Fibroblast of skin of left biceps (primary cell): ENCODE measurements at regions not wholly inside any gene's neighbourhood (a gene's known extent, or its start where the extent isn't known, plus 50 kb on each side); places are given as distances from the start of the nearest gene placed in this dataset.

Experiments used
- DNase-seq, 2 experiments: peaks; one replicate each; pipeline ENCODE4 v3.0.0-alpha.2; 2013; ENCODE audit warnings: low read depth in 2 of 2

GRCh38 chr9:119005162-119005561 lies 364.1 kb downstream of the BRINP1 start:
- DNase-seq = no peak

- no peak for DNase-seq
Observed at GRCh38 chr9:119009249-119009648, 360.0 kb downstream of the BRINP1 start.

GRCh38 chr9:119020284-119020683 lies 349.0 kb downstream of the BRINP1 start:
- no peak for DNase-seq

- DNase-seq = no peak
Observed at GRCh38 chr9:119020730-119021333, 348.4 kb downstream of the BRINP1 start.

GRCh38 chr9:119026120-119026519 lies 343.1 kb downstream of the BRINP1 start:
- DNase-seq = no peak

- no peak for DNase-seq
Observed at GRCh38 chr9:119027901-119028699, 341.1 kb downstream of the BRINP1 start.

- no peak for DNase-seq
Observed at GRCh38 chr9:119029886-119030285, 339.3 kb downstream of the BRINP1 start.

GRCh38 chr9:119033596-119033995 lies 335.6 kb downstream of the BRINP1 start:
- no peak for DNase-seq

- no peak for DNase-seq
Observed at GRCh38 chr9:119036969-119037368, 332.3 kb downstream of the BRINP1 start.

GRCh38 chr9:119043996-119044395 lies 325.2 kb downstream of the BRINP1 start:
- DNase-seq = no peak

- no peak for DNase-seq
Observed at GRCh38 chr9:119044806-119045205, 324.4 kb downstream of the BRINP1 start.

GRCh38 chr9:119047513-119048307 lies 321.5 kb downstream of the BRINP1 start:
- DNase-seq = no peak

- no peak for DNase-seq
Observed at GRCh38 chr9:119050281-119050680, 319.0 kb downstream of the BRINP1 start.

GRCh38 chr9:119052339-119053030 lies 316.8 kb downstream of the BRINP1 start:
- DNase-seq = no peak

GRCh38 chr9:119053070-119053469 lies 316.2 kb downstream of the BRINP1 start:
- no peak for DNase-seq

- no peak for DNase-seq
Observed at GRCh38 chr9:119060629-119061385, 308.4 kb downstream of the BRINP1 start.

GRCh38 chr9:119071636-119072035 lies 297.6 kb downstream of the BRINP1 start:
- no peak for DNase-seq

GRCh38 chr9:119074017-119074416 lies 295.2 kb downstream of the BRINP1 start:
- no peak for DNase-seq

- no peak for DNase-seq
Observed at GRCh38 chr9:119078015-119078414, 291.2 kb downstream of the BRINP1 start.

GRCh38 chr9:119083673-119084072 lies 285.6 kb downstream of the BRINP1 start:
- DNase-seq = no peak

- DNase-seq = no peak
Observed at GRCh38 chr9:119086590-119086989, 282.6 kb downstream of the BRINP1 start.
